GM21825 (cell line): ENCODE measurements at regions not wholly inside any gene's neighbourhood (a gene's known extent, or its start where the extent isn't known, plus 50 kb on each side); places are given as distances from the start of the nearest gene placed in this dataset.

Experiments used
- ATAC-seq: cut with Tn5 transposase; IDR thresholded peaks from one replicate; pipeline ENCODE4 v1.9.1; 2021; ENCODE audit warnings: mild to moderate bottlenecking, moderate library complexity; ENCODE audit not compliant: unreplicated experiment

DNA sequence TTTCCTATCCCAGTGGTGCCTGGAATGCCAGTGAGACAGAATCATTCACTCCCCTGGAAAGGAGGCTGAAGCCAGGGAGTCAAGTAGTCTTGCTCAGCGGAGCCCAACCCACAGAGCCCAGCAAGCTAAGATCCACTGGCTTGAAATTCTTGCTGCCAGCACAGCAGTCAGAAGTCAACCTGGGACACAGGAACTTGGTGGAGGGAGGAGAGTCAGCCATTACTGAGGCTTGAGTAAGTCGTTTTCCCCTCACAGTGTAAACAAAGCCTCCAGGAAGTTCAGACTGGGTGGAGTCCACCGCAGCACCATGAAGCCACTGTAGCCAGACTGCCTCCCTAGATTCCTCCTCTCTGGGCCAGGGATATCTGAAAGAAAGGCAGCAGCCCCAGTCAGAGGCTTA, 283.2 kb upstream of the CPEB2 start:
- ATAC-seq: no peak

DNA sequence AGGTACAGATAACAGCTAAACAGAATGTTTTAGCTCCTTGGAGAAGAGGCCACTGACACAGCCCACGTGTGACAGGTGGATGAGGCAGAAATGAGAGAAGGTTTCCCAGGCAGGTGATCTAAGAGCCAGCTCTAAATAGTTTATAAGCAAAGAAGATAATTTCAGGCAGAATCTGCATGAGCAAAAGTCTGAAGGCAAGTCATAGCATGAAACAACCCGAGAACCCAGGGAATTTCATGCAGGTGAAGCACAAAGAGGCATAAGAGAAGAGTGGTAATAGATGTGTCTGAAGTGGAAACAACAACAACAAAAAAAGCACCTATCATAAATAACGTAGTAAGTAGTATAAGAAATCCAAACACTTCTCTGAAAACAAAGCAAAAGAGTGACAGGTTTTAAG, 275.8 kb upstream of the CPEB2 start:
- ATAC-seq: no peak

GRCh38 chr4:14726877-14727361, 275.4 kb upstream of the CPEB2 start:
- no peak for ATAC-seq

DNA sequence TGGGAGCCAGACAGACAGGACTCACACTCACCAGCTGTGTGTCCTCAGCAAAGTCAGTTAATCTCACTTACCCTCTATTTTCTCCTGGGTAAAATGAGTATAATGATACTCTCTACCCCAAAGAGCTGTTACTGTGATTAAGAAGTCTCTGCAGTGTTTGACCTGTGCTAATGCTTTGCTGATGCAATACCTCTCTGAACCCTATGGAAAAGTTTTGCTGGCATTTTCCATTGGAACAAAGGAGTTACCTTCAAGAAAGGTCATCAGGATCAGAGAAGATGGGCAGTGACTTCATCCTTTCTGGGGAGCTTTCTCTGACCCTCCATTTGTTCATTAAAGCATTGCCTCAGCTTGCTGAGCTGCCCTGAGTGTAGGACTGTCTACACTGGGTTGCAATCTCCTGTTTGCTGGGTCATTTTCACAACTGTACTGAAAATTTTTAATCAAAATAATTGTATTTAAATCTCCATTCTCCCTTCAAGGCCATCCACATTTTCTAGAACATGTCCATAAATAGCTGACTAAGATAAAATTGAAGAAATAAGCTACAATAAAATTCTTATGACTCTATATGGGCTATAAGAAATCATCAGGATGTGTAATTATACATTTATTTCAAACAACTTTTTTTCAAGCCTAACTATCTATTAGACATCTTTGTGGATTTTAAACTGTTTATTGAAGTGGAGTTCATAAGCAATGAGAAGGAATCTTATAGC, 272.8 kb upstream of the CPEB2 start:
- ATAC-seq: no peak

DNA sequence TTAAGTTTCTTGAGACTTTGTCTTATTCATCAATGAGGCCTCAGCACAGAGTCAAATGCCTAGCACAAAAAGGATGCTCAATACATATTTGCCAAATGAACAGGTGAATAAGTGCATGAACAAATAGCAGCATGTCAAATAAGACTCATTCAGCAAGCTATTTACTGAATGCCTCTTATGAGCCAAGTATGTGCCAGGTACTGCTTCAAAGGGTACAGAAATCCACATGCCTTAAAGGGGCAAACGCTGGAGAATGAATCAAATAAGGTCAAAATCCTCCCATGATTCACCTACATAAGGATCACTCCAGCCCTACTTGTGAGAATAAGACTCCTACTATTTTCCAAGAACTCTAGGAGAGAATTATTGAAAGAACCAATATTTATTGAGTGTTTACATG, 260.2 kb upstream of the CPEB2 start:
- no peak for ATAC-seq

- no peak for ATAC-seq
Measured at GRCh38 chr4:14743172-14743571, 259.1 kb upstream of the CPEB2 start.

DNA sequence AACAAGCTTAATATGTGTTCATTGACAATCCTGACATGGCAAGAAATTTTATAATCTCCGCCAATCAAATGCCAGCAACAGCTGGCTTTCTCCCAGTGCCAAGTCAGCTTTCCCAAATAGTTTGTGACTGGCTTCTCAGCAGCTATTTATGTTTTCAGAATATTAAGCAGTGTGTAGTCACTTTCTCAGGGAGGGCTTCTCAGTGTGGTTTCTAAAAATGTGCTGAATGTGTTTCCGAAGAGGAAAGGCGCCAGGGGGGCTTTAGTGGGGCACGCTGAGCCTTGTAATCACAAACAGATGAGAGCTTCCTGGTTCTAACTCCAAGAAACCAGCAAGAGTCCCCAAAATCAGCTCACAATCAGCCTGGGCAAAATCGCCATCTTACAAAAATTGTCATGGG, 258.7 kb upstream of the CPEB2 start:
- ATAC-seq: no peak

DNA sequence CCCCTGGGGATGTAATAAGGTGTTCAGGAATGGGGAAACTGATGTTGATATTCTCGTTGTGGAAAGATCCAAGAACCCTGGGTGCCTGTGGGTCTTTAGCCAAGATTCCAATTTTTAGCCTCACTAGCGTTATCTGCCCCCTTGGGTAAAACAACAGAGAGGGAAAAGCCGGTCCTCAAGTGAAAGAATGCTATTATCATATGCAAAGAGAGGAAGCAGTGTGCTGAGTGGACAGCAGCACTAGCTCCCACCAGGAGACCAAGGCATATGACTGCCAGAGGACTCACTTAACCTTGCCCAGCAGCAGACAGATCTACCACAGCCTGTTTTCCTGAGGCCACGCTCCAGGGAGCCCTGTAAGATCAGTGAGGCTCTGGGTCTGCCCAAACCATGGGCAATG, 257.9 kb upstream of the CPEB2 start:
- no peak for ATAC-seq

DNA sequence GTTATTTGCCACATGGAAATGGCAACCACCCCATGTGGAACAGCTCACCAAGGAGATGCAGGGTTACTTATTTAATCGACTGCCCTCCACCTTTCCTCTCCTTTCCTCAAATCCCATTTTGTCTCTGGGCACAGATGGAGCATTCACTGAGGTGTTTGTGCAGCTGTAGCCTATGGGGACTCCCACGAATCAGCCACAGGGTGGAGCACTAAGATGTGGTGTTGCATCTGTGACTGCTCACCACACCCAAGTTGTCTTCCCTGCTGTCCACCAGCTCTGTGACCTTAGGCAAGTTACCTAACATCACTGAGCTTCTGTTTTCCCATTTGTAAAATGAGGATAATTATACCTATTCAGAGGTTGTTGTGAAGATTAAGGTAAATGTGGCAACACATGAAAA, 252.4 kb upstream of the CPEB2 start:
- no peak for ATAC-seq

GRCh38 chr4:14752341-14753046, 249.8 kb upstream of the CPEB2 start:
- ATAC-seq: no peak

DNA sequence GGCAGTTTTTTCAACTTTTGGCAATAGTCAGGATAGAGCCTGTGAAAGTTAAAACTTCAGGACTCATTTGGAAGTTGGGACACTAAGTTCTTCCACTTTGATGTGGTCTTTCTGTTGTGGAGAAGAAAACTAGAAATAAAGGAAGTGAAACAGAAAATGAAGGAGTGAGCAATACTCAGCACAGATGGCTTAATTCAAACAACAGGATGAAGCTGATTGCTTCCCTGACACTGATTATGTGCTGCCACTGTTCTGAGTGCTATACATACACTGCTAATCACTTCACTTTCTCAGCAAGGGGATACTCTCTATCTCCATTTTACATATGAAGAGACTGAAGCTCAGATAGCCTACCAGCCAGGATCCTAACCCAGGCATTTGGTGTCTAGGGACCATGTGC, 235.1 kb upstream of the CPEB2 start:
- peak; percentile 66 for ATAC-seq

DNA sequence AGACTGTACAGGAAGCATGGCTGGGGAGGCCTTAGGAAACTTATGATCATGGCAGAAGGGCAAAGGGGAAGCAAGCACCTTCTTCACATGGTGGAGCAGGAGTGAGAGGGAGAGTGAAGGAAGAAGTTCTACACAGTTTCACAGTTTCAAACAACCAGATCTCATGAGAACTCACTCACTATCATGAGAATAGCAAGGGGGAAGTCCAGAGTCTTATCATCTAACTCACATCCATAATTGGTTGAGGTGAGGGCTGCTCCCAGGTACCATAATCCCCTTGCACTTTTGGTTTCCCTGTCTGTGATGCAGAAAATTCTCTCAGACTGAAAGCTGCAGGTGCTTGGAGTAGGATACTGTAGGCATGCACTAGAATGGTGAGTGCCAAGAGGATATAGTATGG, 233.8 kb upstream of the CPEB2 start:
- no peak for ATAC-seq

DNA sequence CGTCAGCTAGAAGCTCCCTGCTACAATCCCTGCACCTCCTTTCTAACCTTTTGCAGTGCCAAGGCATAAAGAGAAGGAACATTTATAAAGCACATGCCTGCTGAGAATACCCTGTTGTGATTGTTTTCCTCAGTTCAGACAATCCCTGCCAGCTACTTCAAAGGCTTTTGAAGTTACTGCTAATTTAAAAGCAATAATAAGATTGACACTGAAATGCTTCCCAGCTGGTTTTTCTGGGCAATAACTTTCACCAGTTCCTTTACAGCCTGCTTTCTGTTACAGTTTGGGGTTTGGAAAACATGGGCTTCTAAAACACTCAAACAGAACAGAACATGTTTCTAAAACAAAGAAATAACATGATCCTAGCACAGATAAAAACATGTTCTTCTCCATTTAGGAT, 232.3 kb upstream of the CPEB2 start:
- ATAC-seq: no peak

- ATAC-seq: no peak
Measured at GRCh38 chr4:14771094-14771493, 231.2 kb upstream of the CPEB2 start.

DNA sequence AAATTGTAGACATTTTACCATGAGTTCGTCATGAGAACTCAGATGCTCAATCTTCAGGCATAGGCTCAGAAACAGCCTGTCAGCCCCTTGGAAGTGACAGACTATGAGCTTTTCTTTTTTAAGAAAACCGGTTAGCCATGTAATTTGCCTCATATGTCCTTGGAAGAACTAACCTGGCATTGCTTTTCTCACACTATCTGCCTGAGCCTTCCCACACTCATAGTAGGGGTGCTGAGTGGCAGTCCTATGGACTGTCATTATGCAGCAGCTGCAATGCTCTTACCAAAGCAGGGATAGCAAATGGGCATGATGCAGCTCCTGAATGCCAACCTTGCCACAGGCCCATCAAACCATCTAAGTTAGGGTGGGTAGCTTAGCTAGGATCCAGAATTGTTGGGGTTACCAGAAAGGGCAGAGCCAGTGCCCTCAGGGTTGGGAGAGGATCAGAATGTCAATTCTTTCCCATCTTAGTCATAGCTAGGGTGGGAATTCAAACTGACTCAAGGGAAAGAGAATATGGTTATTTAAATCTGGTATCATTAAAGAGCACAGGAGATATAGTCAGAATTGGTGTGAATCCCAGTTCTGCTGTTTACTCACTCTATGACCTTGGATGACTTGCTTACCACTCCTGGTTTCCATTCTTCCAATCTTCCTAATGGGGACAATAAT, 230.6 kb upstream of the CPEB2 start:
- ATAC-seq: no peak

- ATAC-seq: no peak
Measured at GRCh38 chr4:14772388-14772787, 229.9 kb upstream of the CPEB2 start.

DNA sequence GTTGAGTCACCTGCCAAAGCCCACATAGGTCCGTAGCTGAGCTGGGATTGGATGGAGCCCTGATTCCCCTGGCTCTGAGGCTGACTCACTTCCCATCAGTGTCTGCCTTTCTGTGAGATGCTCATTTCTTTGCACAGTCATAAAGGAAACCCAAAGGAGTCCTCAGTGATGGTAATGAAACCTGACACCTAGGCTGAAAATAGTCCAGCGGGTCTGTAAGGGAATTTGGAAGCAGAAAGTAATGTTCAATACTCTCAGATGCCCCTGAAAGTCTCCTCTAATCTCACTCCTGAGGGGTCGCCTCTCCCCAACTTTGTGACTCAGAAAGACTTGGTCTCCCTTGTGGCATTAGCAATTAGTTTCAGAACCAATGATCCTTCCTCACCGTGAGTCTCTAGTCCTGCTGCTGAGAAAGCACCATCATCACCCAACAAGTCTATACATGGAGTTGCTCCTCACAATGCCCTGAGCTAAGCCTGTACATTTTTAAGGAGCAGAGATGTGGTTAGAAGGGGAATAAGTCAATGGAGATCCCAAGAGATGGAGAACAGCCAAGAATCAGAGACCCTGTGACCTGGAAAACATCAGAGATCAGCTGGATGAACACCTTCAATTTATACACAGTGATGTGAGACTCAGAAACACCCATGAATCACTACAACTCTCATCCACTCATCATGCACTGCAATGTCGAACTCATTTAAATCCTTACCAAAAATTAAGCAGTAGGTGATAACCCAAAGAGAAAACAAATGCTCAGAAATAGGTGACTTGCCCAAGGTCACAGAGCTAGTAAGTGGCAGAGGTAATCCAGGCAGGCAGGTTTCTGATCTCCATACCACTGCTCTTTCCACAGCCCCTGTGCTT, 219.0 kb upstream of the CPEB2 start:
- ATAC-seq: peak; percentile 92

DNA sequence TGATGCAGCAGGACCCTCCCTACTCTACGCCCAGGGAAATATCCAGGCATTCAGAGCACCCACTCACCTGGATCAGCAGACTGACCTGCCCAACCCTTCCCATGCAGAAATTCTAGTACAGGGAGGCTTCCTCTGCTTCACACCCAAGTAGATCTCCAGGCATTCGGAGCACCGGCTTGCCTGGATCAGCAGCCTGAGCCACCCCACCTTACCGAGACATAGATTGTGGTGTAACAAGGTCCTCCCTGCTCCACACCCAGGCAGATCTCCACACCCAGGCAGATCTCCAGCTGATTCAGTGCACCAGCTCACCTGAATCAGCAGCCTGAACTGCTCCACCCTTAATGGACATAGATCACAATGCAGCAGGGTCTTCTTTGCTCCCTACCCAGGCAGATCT, 215.1 kb upstream of the CPEB2 start:
- no peak for ATAC-seq

- no peak for ATAC-seq
Measured at GRCh38 chr4:14787894-14788293, 214.4 kb upstream of the CPEB2 start.

GRCh38 chr4:14790494-14790893, 211.8 kb upstream of the CPEB2 start:
- ATAC-seq: no peak

DNA sequence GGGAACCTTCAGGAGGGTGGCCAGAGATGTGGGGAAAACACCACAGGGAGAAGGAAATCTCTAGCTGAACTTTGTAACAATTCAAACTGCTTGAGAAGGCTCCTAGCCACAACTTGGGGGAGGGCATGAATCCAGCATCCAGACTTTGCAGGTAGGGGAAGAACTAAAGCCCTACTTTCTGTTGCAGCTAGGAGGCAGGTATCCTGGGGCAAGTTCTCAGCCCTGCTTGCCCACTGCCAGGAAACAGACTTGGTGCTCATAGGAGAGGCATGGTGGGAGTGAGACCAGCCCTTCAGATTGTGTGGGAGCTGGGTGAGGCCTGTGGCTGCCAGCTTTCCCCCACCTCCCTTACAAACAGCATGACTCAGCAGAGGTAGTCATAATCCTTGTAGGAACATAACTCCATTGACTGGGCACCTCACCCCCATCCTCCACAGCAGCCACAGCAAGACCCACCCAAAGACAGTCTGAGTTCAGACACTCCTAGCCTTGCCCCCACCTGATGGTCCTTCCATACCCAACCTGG, 209.5 kb upstream of the CPEB2 start:
- no peak for ATAC-seq
